Activated T-cell treated with anti-CD3 and anti-CD28 coated beads for 48 hours (primary cell): ENCODE measurements at regions not wholly inside any gene's neighbourhood (a gene's known extent, or its start where the extent isn't known, plus 50 kb on each side); places are given as distances from the start of the nearest gene placed in this dataset.

Experiments
- DNase-seq: peaks from one replicate; pipeline ENCODE4 v3.0.0-alpha.2; 2020; ENCODE audit warnings: low read depth

- no peak for DNase-seq
Observed at GRCh38 chr11:122523846-122524805, 131.4 kb upstream of the UBASH3B start.

GRCh38 chr11:122521626-122522025 lies 133.9 kb upstream of the UBASH3B start:
- DNase-seq = no peak

- no peak for DNase-seq
Observed at GRCh38 chr11:122517403-122518379, 137.8 kb upstream of the UBASH3B start.

- DNase-seq = no peak
Observed at GRCh38 chr11:122516686-122517085, 138.8 kb upstream of the UBASH3B start.

- no peak for DNase-seq
Observed at GRCh38 chr11:122513997-122514396, 141.5 kb upstream of the UBASH3B start.

- DNase-seq = no peak
Observed at GRCh38 chr11:122513328-122513727, 142.2 kb upstream of the UBASH3B start.

GRCh38 chr11:122512688-122513087 lies 142.8 kb upstream of the UBASH3B start:
- DNase-seq = no peak

GRCh38 chr11:122509899-122510298 lies 145.6 kb upstream of the UBASH3B start:
- DNase-seq = no peak

- DNase-seq = no peak
Observed at GRCh38 chr11:122509091-122509490, 146.4 kb upstream of the UBASH3B start.

- DNase-seq = peak; percentile 25
Observed at GRCh38 chr11:122505304-122506006, 150.1 kb upstream of the UBASH3B start.

GRCh38 chr11:122494221-122494620 lies 161.3 kb upstream of the UBASH3B start:
- DNase-seq = no peak

GRCh38 chr11:122491509-122491908 lies 164.0 kb upstream of the UBASH3B start:
- DNase-seq = no peak

- DNase-seq = no peak
Observed at GRCh38 chr11:122488892-122489706, 166.4 kb upstream of the UBASH3B start.

GRCh38 chr11:122487669-122488068 lies 167.9 kb upstream of the UBASH3B start:
- no peak for DNase-seq

- DNase-seq = no peak
Observed at GRCh38 chr11:122486793-122487495, 168.6 kb upstream of the UBASH3B start.

GRCh38 chr11:122478986-122479385 lies 176.5 kb upstream of the UBASH3B start:
- no peak for DNase-seq

- no peak for DNase-seq
Observed at GRCh38 chr11:122468965-122469364, 186.6 kb upstream of the UBASH3B start.

- DNase-seq = no peak
Observed at GRCh38 chr11:122463530-122463929, 192.0 kb upstream of the UBASH3B start.

GRCh38 chr11:122459064-122459463 lies 196.5 kb upstream of the UBASH3B start:
- DNase-seq = no peak

- DNase-seq = no peak
Observed at GRCh38 chr11:122453586-122453985, 201.9 kb upstream of the UBASH3B start.
